Spleen (tissue), 11 donors: ENCODE measurements at regions not wholly inside any gene's neighbourhood (a gene's known extent, or its start where the extent isn't known, plus 50 kb on each side); places are given as distances from the start of the nearest gene placed in this dataset.
"Not testable (repeated sequence)": the region's sequence is repeated elsewhere in the genome, so short reads cannot be mapped to it uniquely, and the experiment has no call there.

ENCODE experiments used
- DNase-seq: peaks from one replicate; pipeline ENCODE4 v3.0.0-alpha.2; 2020
- H3K27ac ChIP-seq, 8 donors: fragments of 200-600 bp; sonication (generic) in 7 of 8; 1 replicate in 4 of 8; 2 replicates in 4 of 8; pipeline versions ENCODE4 v1.5.0 to v1.8.0; 2016 to 2021; ENCODE audit warnings: inconsistent platforms in 4 of 8, mild to moderate bottlenecking in 4 of 8, moderate library complexity in 1 of 8
- H3K27me3 ChIP-seq, 7 donors: fragments of 200-600 bp; sonication (generic) in 6 of 7; replicated peaks in 1 of 7; 1 replicate in 4 of 7; 2 replicates in 3 of 7; pipeline versions ENCODE4 v1.5.0 to v1.8.0; 2016 to 2021; ENCODE audit warnings: inconsistent platforms in 3 of 7, mild to moderate bottlenecking in 1 of 7
- H3K36me3 ChIP-seq, 6 donors: fragments of 200-600 bp; sonication (generic) in 5 of 6; 1 replicate in 4 of 6; 2 replicates in 2 of 6; pipeline versions ENCODE4 v1.5.0 to v1.8.0; 2016 to 2021; ENCODE audit warnings: inconsistent platforms in 2 of 6
- H3K4me1 ChIP-seq, 6 donors: fragments of 200-600 bp; sonication (generic) in 5 of 6; 1 replicate in 3 of 6; 2 replicates in 3 of 6; pipeline versions ENCODE4 v1.5.0 to v1.8.0; 2016 to 2021; ENCODE audit warnings: inconsistent platforms in 3 of 6
- H3K4me3 ChIP-seq, 8 donors: fragments of 200-600 bp; sonication (generic) in 7 of 8; 1 replicate in 4 of 8; 2 replicates in 4 of 8; pipeline versions ENCODE4 v1.5.0 to v1.8.0; 2016 to 2021; ENCODE audit warnings: inconsistent platforms in 4 of 8, mild to moderate bottlenecking in 4 of 8, moderate library complexity in 2 of 8
- H3K9me3 ChIP-seq, 8 donors: fragments of 200-600 bp; sonication (generic) in 7 of 8; 1 replicate in 4 of 8; 2 replicates in 4 of 8; pipeline versions ENCODE4 v1.5.0 to v1.8.0; 2016 to 2021; ENCODE audit warnings: inconsistent platforms in 4 of 8
- POLR2A ChIP-seq, 3 donors: fragments of 450-650 bp; IDR thresholded peaks; one replicate each; pipeline ENCODE4 v1.5.1; 2017; ENCODE audit warnings: antibody characterized with exemption in 3 of 3, mild to moderate bottlenecking in 1 of 3
- POLR2AphosphoS5 ChIP-seq, 3 donors: sonication (generic); formaldehyde crosslinking; IDR thresholded peaks; one replicate each; pipeline ENCODE4 v1.5.1; 2017; ENCODE audit warnings: antibody characterized with exemption in 3 of 3
- WGBS, 5 donors: extraction: QIAGEN DNeasy Blood & Tissue Kit in 3 of 5; methylation state at CpG; one replicate each; pipeline versions ENCODE4 v1.1.5 to v1.1.7; 2013 to 2018; 5-methylcytosine and 5-hydroxymethylcytosine counted together
- intact Hi-C: fragments of 100-400 bp; cut with DNase I; formaldehyde crosslinking; loops from one replicate; pipeline ENCODE4 v1.15.0; 2023; ENCODE audit warnings: low total_unique reads
- TF ChIP-seq, protein P1 (sequence below), 11 experiments: fragments of 200-600 bp in 7 of 11; fragments of 450-650 bp in 4 of 11; sonication (generic) in 4 of 11; IDR thresholded peaks in 8 of 11; conservative IDR thresholded peaks in 3 of 11; 1 replicate in 7 of 11; 2 replicates in 4 of 11; pipeline versions ENCODE4 v1.4.0 to v1.8.0; 2016 to 2021; ENCODE audit warnings: antibody characterized with exemption in 11 of 11, inconsistent platforms in 4 of 11, mild to moderate bottlenecking in 1 of 11
- donor health status: healthy with polysubstance abuse.
- donor health status: DM: no; HTN: no; CAD: no; lungs with moderate emphysema.
- donor health status: DM: no; HTN: no; CAD: no.
- donor health status: Bipolar disorder and iron deficiency.
- donor health status: healthy.
- donor health status: DM: no; HTN: no; CAD: no.
- donor health status: DM: yes; HTN: yes; CAD: no.

DNA sequence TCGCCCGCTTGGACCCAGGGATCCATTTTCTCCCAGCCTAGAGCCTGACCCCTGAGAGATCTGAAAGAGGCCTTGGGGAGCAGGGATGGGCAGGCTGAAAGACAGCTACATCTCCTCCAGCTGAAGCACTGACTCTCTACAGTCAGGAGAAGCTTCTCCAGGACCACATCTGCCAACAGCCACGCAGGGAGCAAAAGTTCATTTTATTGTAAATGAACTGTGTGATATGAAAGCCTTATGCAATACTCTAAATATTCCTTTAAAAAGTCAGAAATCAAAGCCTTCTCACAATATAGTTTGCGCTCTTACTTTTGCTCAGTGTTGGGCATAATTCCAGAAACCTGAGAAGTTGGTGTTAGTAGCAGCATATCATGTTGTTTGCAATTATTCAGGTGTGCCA is 428.9 kb upstream of the RAB6C start:
- no peaks in the 10 kb centered on the region for H3K27me3 ChIP-seq
- no peaks in the 10 kb centered on the region for H3K4me1 ChIP-seq
- TF ChIP-seq POLR2AphosphoS5 (IDR thresholded peaks at IDR 0.05) (no peak), POLR2A (IDR thresholded peaks at IDR 0.05) (no peak)
- TF ChIP-seq, protein P1, sequence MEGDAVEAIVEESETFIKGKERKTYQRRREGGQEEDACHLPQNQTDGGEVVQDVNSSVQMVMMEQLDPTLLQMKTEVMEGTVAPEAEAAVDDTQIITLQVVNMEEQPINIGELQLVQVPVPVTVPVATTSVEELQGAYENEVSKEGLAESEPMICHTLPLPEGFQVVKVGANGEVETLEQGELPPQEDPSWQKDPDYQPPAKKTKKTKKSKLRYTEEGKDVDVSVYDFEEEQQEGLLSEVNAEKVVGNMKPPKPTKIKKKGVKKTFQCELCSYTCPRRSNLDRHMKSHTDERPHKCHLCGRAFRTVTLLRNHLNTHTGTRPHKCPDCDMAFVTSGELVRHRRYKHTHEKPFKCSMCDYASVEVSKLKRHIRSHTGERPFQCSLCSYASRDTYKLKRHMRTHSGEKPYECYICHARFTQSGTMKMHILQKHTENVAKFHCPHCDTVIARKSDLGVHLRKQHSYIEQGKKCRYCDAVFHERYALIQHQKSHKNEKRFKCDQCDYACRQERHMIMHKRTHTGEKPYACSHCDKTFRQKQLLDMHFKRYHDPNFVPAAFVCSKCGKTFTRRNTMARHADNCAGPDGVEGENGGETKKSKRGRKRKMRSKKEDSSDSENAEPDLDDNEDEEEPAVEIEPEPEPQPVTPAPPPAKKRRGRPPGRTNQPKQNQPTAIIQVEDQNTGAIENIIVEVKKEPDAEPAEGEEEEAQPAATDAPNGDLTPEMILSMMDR (IDR thresholded peaks at IDR 0.05 in 8 of 11, conservative IDR thresholded peaks at IDR 0.05 in 3 of 11): no peak
- intact Hi-C loops: no loop called here
- no peak for DNase-seq
- H3K27ac ChIP-seq: no peak overlapping the region
- H3K9me3 ChIP-seq: peaks cover 0 to 7% (median 0%) of the 10 kb centered on the region in 8 donors
- H3K4me3 ChIP-seq: no peak overlapping the region
- WGBS, 5 donors: 86 to 93% (median 87%) methylated on average over 4 of the region's 4 CpGs
- no peaks in the 10 kb centered on the region for H3K36me3 ChIP-seq

DNA sequence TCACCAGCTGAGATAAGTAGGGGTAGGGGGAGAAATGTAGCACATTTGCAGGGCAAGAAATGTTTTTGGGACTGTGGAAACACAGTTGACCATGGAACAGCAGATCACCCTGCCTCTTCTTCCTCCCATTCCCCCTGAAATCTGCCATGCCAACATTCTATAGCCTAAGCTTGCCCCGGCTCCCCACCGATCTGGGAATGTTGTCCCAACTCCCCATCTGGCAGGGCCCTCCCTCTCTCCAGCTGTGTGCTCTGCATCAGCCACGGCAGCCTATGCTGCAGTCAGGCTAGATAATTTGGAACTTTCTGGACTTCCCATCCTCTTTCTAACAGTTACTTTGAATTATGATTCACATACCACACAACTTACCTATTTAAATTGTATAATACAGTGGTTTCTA is 425.1 kb upstream of the RAB6C start:
- Histone ChIP-seq H3K27me3 (peaks cover 0 to 11% (median 0%) of the 10 kb centered on the region in 7 donors), H3K4me3 (no peak overlapping the region), H3K9me3 (no peaks in the 10 kb centered on the region), H3K36me3 (no peaks in the 10 kb centered on the region), H3K4me1 (no peaks in the 10 kb centered on the region), H3K27ac (no peak overlapping the region)
- TF ChIP-seq, protein P1 (IDR thresholded peaks at IDR 0.05 in 8 of 11, conservative IDR thresholded peaks at IDR 0.05 in 3 of 11): no peak
- TF ChIP-seq POLR2AphosphoS5 (IDR thresholded peaks at IDR 0.05) (no peak), POLR2A (IDR thresholded peaks at IDR 0.05) (no peak)
- DNase-seq: no peak
- intact Hi-C loops: no loop called here
- 28 to 43% (median 41%) methylated on average over 3 of the region's 3 CpGs for WGBS, 5 donors

- no peaks in the 10 kb centered on the region for H3K9me3 ChIP-seq
- TF ChIP-seq, protein P1 (IDR thresholded peaks at IDR 0.05 in 8 of 11, conservative IDR thresholded peaks at IDR 0.05 in 3 of 11): no peak
- TF ChIP-seq POLR2AphosphoS5 (IDR thresholded peaks at IDR 0.05) (no peak), POLR2A (IDR thresholded peaks at IDR 0.05) (no peak)
- 65 to 84% (median 70%) methylated on average over 6 to 8 of the region's 8 CpGs for WGBS, 5 donors
- H3K27me3 ChIP-seq: peaks cover 0 to 11% (median 0%) of the 10 kb centered on the region in 7 donors
- intact Hi-C loops: no loop called here
- no peaks in the 10 kb centered on the region for H3K4me1 ChIP-seq
- no peaks in the 10 kb centered on the region for H3K36me3 ChIP-seq
- DNase-seq: no peak
- no peak overlapping the region for H3K27ac ChIP-seq
- H3K4me3 ChIP-seq: no peak overlapping the region
Observed at GRCh38 chr2:129559101-129559500, 420.4 kb upstream of the RAB6C start.

- Histone ChIP-seq H3K4me1 (no peaks in the 10 kb centered on the region), H3K27ac (no peak overlapping the region), H3K27me3 (no peaks in the 10 kb centered on the region), H3K36me3 (no peaks in the 10 kb centered on the region), H3K4me3 (no peak overlapping the region), H3K9me3 (peaks cover 0 to 22% (median 12%) of the 10 kb centered on the region in 8 donors)
- 45 to 68% (median 56%) methylated on average over 5 of the region's 5 CpGs for WGBS, 5 donors
- intact Hi-C loops: no loop called here
- TF ChIP-seq POLR2A (IDR thresholded peaks at IDR 0.05): no peak
- TF ChIP-seq POLR2AphosphoS5 (IDR thresholded peaks at IDR 0.05): no peak
- TF ChIP-seq, protein P1 (IDR thresholded peaks at IDR 0.05 in 8 of 11, conservative IDR thresholded peaks at IDR 0.05 in 3 of 11): no peak
- DNase-seq: no peak
Observed at GRCh38 chr2:129565551-129566109, 413.8 kb upstream of the RAB6C start.

DNA sequence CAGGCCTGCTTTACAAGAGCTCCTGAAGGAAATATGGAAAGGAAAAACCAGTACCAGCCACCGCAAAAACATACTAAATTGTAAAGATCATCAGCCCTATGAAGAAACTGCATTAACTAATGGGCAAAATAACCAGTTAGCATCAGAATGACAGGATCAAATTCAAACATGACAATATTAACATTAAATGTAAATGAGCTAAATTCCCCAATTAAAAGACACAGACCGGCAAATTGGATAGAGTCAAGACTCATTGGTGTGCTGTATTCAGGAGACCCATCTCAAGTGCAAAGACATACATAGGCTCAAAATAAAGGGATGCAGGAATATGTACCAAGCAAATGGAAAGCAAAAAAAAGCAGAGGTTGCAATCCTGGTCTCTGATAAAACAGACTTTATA is 408.7 kb upstream of the RAB6C start:
- 91 to 96% (median 91%) methylated on average over 2 of the region's 2 CpGs for WGBS, 5 donors
- H3K36me3 ChIP-seq, H3K27ac ChIP-seq, H3K4me1 ChIP-seq, H3K27me3 ChIP-seq, H3K4me3 ChIP-seq, intact Hi-C loops, DNase-seq: not testable (repeated sequence)
- H3K9me3 ChIP-seq: peaks cover 0 to 59% (median 43%) of the 10 kb centered on the region in 8 donors
